IMR-90 (cell line): ENCODE measurements at regions not wholly inside any gene's neighbourhood (a gene's known extent, or its start where the extent isn't known, plus 50 kb on each side); places are given as distances from the start of the nearest gene placed in this dataset.

Source experiments
- ATAC-seq: fragments of 200-7000 bp; cut with Tn5 transposase; 2 replicates; pipeline ENCODE4 v1.9.1; 2020; ENCODE audit warnings: low read depth, mild to moderate bottlenecking, moderate library complexity
- BruUV-seq: library from RNA; stranded (reverse); fragments of 400-500 nt; replicated peaks from 2 replicates; lab custom pipeline; 2021; lab: Mats Ljungman, UMichigan
- CTCF ChIA-PET: fragments of 300-600 bp; formaldehyde crosslinking; extraction: SDS; loops from one replicate; lab custom pipeline; 2021; ENCODE audit warnings: antibody characterized with exemption; lab: Yijun Ruan, JAX
- POLR2A ChIA-PET: fragments of 300-600 bp; sonication (Branson Sonifier 250); formaldehyde crosslinking; loops from one replicate; lab custom pipeline; 2022; ENCODE audit warnings: antibody characterized with exemption; ENCODE audit not compliant: unreplicated experiment; lab: Charles Lee
- DNase-seq: peaks from one replicate; pipeline ENCODE4 v3.0.0; 2013
- H2AFZ ChIP-seq: replicated peaks from 2 replicates; pipeline ENCODE3; 2013; ENCODE audit warnings: low read length, mild to moderate bottlenecking; ENCODE audit not compliant: poor library complexity
- H2AK5ac ChIP-seq: 2 replicates; pipeline ENCODE4 v1.6.1; 2013; ENCODE audit warnings: low read depth, low read length, inconsistent platforms
- H2AK9ac ChIP-seq: replicated peaks from 2 replicates; pipeline ENCODE3; 2013; ENCODE audit warnings: mild to moderate bottlenecking, low read depth, low read length, moderate library complexity; ENCODE audit not compliant: poor library complexity
- H2BK120ac ChIP-seq: 2 replicates; pipeline ENCODE4 v1.6.1; 2013; ENCODE audit warnings: low read depth, low read length, inconsistent platforms
- H2BK15ac ChIP-seq: 3 replicates; pipeline ENCODE4 v1.6.1; 2013; ENCODE audit warnings: low read depth, low read length, inconsistent platforms
- H2BK20ac ChIP-seq: 2 replicates; pipeline ENCODE4 v1.6.1; 2013; ENCODE audit warnings: low read depth, mild to moderate bottlenecking, inconsistent platforms, low read length, moderate library complexity
- H2BK5ac ChIP-seq: 2 replicates; pipeline ENCODE4 v1.6.1; 2013; ENCODE audit warnings: mild to moderate bottlenecking, low read depth, low read length, inconsistent platforms; ENCODE audit not compliant: poor library complexity, severe bottlenecking
- H3K14ac ChIP-seq: replicated peaks from 2 replicates; pipeline ENCODE4 v1.6.1; 2013; ENCODE audit warnings: low read depth, low read length, inconsistent platforms
- H3K18ac ChIP-seq: 2 replicates; pipeline ENCODE4 v1.6.1; 2013; ENCODE audit warnings: low read depth, low read length, control low read depth
- H3K23ac ChIP-seq: 2 replicates; pipeline ENCODE4 v1.6.1; 2013; ENCODE audit warnings: low read depth, low read length, inconsistent platforms
- H3K27ac ChIP-seq: 2 replicates; pipeline ENCODE4 v1.5.1; 2013; ENCODE audit warnings: mild to moderate bottlenecking, control low read depth, low read length; ENCODE audit not compliant: insufficient read depth
- H3K27me3 ChIP-seq: 2 replicates; pipeline ENCODE4 v1.6.1; 2013; ENCODE audit warnings: low read length; ENCODE audit not compliant: control insufficient read depth, insufficient read depth
- H3K36me3 ChIP-seq: 2 replicates; pipeline ENCODE4 v1.6.1; 2013; ENCODE audit warnings: low read length, mixed read lengths; ENCODE audit not compliant: control insufficient read depth, insufficient read depth
- H3K4ac ChIP-seq: 2 replicates; pipeline ENCODE4 v1.6.1; 2013; ENCODE audit warnings: low read depth, low read length, inconsistent platforms
- H3K4me1 ChIP-seq: 2 replicates; pipeline ENCODE4 v1.6.1; 2013; ENCODE audit warnings: low read length, mixed read lengths; ENCODE audit not compliant: control insufficient read depth, insufficient read depth
- H3K4me2 ChIP-seq: 2 replicates; pipeline ENCODE4 v1.6.1; 2013; ENCODE audit warnings: low read depth, mild to moderate bottlenecking, control low read depth, low read length, moderate library complexity
- H3K4me3 ChIP-seq: 2 replicates; pipeline ENCODE4 v1.5.1; 2013; ENCODE audit warnings: low read depth, mild to moderate bottlenecking, control low read depth, low read length, moderate library complexity; ENCODE audit not compliant: insufficient read depth
- H3K56ac ChIP-seq: 2 replicates; pipeline ENCODE4 v1.6.1; 2013; ENCODE audit warnings: low read length, inconsistent platforms; ENCODE audit not compliant: insufficient read depth; ENCODE audit errors: extremely low read depth
- H3K79me1 ChIP-seq, 2 experiments: 2 replicates each; pipeline ENCODE4 v1.6.1; 2013; ENCODE audit warnings: low read length in 2 of 2, inconsistent platforms in 1 of 2, low read depth in 1 of 2
- H3K9ac ChIP-seq: 2 replicates; pipeline ENCODE4 v1.6.1; 2013; ENCODE audit warnings: low read depth, low read length, control low read depth
- H3K9me1 ChIP-seq: 2 replicates; pipeline ENCODE4 v1.6.1; 2013; ENCODE audit warnings: low read length, inconsistent platforms; ENCODE audit not compliant: insufficient read depth
- H3K9me3 ChIP-seq: 2 replicates; pipeline ENCODE4 v1.6.1; 2013; ENCODE audit warnings: low read length; ENCODE audit not compliant: control insufficient read depth, insufficient read depth
- H4K20me1 ChIP-seq: 2 replicates; pipeline ENCODE4 v1.6.1; 2013; ENCODE audit warnings: low read length, inconsistent platforms; ENCODE audit not compliant: insufficient read depth
- H4K5ac ChIP-seq: 2 replicates; pipeline ENCODE4 v1.6.1; 2013; ENCODE audit warnings: mild to moderate bottlenecking, low read depth, low read length, control low read depth
- H4K8ac ChIP-seq, 2 experiments: 2 replicates each; pipeline ENCODE4 v1.6.1; 2013; ENCODE audit warnings: low read depth in 2 of 2, low read length in 2 of 2, control low read depth in 1 of 2, inconsistent platforms in 1 of 2
- H4K91ac ChIP-seq: 2 replicates; pipeline ENCODE4 v1.6.1; 2013; ENCODE audit warnings: low read depth, low read length, inconsistent platforms; ENCODE audit not compliant: insufficient read depth
- CEBPB ChIP-seq: IDR thresholded peaks from 2 replicates; pipeline ENCODE4 v1.6.1; 2012; ENCODE audit warnings: low read depth, low read length, improper control_type of control experiment
- CHD1 ChIP-seq: IDR thresholded peaks from 2 replicates; pipeline ENCODE4 v1.6.1; 2012; ENCODE audit warnings: low read depth, low read length, improper control_type of control experiment
- FOS ChIP-seq: fragments of 150-350 bp; IDR thresholded peaks from 2 replicates; pipeline ENCODE4 v1.6.1; 2016; ENCODE audit warnings: low read depth, low read length
- MAFK ChIP-seq: IDR thresholded peaks from 2 replicates; pipeline ENCODE4 v1.6.1; 2012; ENCODE audit warnings: low read depth, low read length, improper control_type of control experiment
- MAZ ChIP-seq: IDR thresholded peaks from 2 replicates; pipeline ENCODE4 v1.6.1; 2012; ENCODE audit warnings: low read depth, mild to moderate bottlenecking, low read length, improper control_type of control experiment, moderate library complexity, borderline replicate concordance
- MXI1 ChIP-seq: IDR thresholded peaks from 2 replicates; pipeline ENCODE4 v1.6.1; 2012; ENCODE audit warnings: low read depth, mild to moderate bottlenecking, low read length, moderate library complexity, borderline replicate concordance
- NFE2L2 ChIP-seq: fragments of 150-350 bp; IDR thresholded peaks from 2 replicates; pipeline ENCODE4 v1.6.1; 2016; ENCODE audit warnings: low read depth, mild to moderate bottlenecking, low read length
- POLR2A ChIP-seq: IDR thresholded peaks from 2 replicates; pipeline ENCODE4 v1.6.1; 2012; ENCODE audit warnings: mild to moderate bottlenecking, low read depth, low read length
- RAD21 ChIP-seq: IDR thresholded peaks from 2 replicates; pipeline ENCODE4 v1.6.1; 2012; ENCODE audit warnings: low read length, improper control_type of control experiment
- RCOR1 ChIP-seq: IDR thresholded peaks from 2 replicates; pipeline ENCODE4 v1.6.1; 2012; ENCODE audit warnings: mild to moderate bottlenecking, low read length, improper control_type of control experiment; ENCODE audit not compliant: insufficient replicate concordance
- RFX5 ChIP-seq: IDR thresholded peaks from 2 replicates; pipeline ENCODE4 v1.8.0; 2012; ENCODE audit warnings: low read depth, mild to moderate bottlenecking, low read length, moderate library complexity
- SMC3 ChIP-seq: fragments of 150-350 bp; IDR thresholded peaks from 2 replicates; pipeline ENCODE4 v1.6.1; 2016; ENCODE audit warnings: low read depth, mild to moderate bottlenecking, antibody characterized with exemption, low read length, moderate library complexity
- WGBS, 2 experiments: methylation state at CpG; one replicate each; pipeline versions ENCODE4 v1.1.5 to v1.1.7; 2013; ENCODE audit warnings: missing lambda C conversion rate in 2 of 2; ENCODE audit not compliant: insufficient read length in 1 of 2; ENCODE audit errors: extremely low coverage in 2 of 2; 5-methylcytosine and 5-hydroxymethylcytosine counted together
- dilution Hi-C: fragments of 300-500 bp; cut with HindIII; formaldehyde crosslinking; loops from one replicate; pipeline ENCODE4 v1.14.3; 2018; ENCODE audit warnings: low sequenced_read_pairs; ENCODE audit not compliant: unreplicated experiment
- in situ Hi-C: fragments of 300-500 bp; cut with MboI; formaldehyde crosslinking; loops from 3 replicates; pipeline ENCODE4 v1.14.3; 2019; ENCODE audit warnings: low sequenced_read_pairs, inconsistent platforms, mixed read lengths
- intact Hi-C: fragments of 100-400 bp; cut with micrococcal nuclease; formaldehyde crosslinking; loops from 2 replicates; pipeline ENCODE4 v1.10.0; 2022
- TF ChIP-seq, protein P1 (sequence below): fragments of 150-350 bp; IDR thresholded peaks from 2 replicates; pipeline ENCODE4 v1.6.1; 2017; ENCODE audit warnings: mild to moderate bottlenecking, antibody characterized with exemption, low read length, low read depth
- TF ChIP-seq, protein P2 (sequence below): conservative IDR thresholded peaks from 2 replicates; pipeline ENCODE4 v1.5.1; 2012; ENCODE audit warnings: mild to moderate bottlenecking, low read depth, low read length, improper control_type of control experiment

DNA sequence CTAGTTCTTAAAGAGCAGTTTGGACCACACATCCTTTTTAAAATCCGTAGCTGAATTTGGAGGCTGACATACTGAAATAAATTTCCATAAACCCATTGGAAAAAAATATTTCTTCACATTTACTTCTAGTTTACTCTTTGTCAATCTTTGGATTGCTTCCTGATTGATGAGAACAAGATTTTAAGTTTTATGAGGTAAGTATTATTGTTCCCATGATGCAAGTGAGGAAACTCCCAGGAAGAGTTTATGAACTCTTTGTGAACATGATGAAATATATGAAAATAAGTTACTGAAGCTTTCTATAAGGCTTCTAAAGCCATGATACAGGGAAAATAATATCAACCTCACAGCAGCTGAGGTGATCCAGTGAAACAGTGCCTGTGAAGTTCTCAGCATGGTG is 320.0 kb downstream of the GJA1 start:
- POLR2A ChIA-PET = no interaction called here
- no TSS peak for BruUV-seq
- ATAC-seq = no peak

More for the DNA sequence above, 320.0 kb downstream of the GJA1 start:
- Histone ChIP-seq H3K18ac (no peak overlapping the region), H4K5ac (no peak overlapping the region), H2BK15ac (no peak overlapping the region), H3K79me1 (no peaks in the 10 kb centered on the region), H4K20me1 (no peaks in the 10 kb centered on the region), H3K36me3 (no peaks in the 10 kb centered on the region), H2BK20ac (no peak overlapping the region), H3K23ac (no peak overlapping the region), H2BK5ac (no peak overlapping the region), H3K9ac (no peak overlapping the region), H3K14ac (no peak overlapping the region; the same call in 1 of the 2 replicates), H2AFZ (no peak overlapping the region), H3K27me3 (no peaks in the 10 kb centered on the region), H3K9me1 (no peaks in the 10 kb centered on the region), H3K4me2 (no peak overlapping the region), H2AK5ac (no peak overlapping the region), H3K4me3 (no peak overlapping the region), H2BK120ac (no peak overlapping the region), H4K91ac (no peak overlapping the region), H3K4ac (no peak overlapping the region), H2AK9ac (no peak overlapping the region), H4K8ac (no peak overlapping the region), H3K4me1 (no peaks in the 10 kb centered on the region), H3K27ac (no peak overlapping the region), H3K9me3 (no peaks in the 10 kb centered on the region), H3K56ac (no peak overlapping the region)
- dilution Hi-C loops (no loop called here), intact Hi-C loops (no loop called here), in situ Hi-C loops (no loop called here)
- no peak for DNase-seq
- WGBS, 2 experiments = no CpG with 5 or more reads among the region's 1 CpG
- TF ChIP-seq FOS = no peak
- no peak for TF ChIP-seq MXI1
- no peak for TF ChIP-seq NFE2L2
- no peak for TF ChIP-seq CEBPB
- no peak for TF ChIP-seq POLR2A
- TF ChIP-seq, protein P1, sequence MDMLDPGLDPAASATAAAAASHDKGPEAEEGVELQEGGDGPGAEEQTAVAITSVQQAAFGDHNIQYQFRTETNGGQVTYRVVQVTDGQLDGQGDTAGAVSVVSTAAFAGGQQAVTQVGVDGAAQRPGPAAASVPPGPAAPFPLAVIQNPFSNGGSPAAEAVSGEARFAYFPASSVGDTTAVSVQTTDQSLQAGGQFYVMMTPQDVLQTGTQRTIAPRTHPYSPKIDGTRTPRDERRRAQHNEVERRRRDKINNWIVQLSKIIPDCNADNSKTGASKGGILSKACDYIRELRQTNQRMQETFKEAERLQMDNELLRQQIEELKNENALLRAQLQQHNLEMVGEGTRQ = no peak
- no peak for TF ChIP-seq SMC3
- TF ChIP-seq RAD21 = no peak
- TF ChIP-seq, protein P2, sequence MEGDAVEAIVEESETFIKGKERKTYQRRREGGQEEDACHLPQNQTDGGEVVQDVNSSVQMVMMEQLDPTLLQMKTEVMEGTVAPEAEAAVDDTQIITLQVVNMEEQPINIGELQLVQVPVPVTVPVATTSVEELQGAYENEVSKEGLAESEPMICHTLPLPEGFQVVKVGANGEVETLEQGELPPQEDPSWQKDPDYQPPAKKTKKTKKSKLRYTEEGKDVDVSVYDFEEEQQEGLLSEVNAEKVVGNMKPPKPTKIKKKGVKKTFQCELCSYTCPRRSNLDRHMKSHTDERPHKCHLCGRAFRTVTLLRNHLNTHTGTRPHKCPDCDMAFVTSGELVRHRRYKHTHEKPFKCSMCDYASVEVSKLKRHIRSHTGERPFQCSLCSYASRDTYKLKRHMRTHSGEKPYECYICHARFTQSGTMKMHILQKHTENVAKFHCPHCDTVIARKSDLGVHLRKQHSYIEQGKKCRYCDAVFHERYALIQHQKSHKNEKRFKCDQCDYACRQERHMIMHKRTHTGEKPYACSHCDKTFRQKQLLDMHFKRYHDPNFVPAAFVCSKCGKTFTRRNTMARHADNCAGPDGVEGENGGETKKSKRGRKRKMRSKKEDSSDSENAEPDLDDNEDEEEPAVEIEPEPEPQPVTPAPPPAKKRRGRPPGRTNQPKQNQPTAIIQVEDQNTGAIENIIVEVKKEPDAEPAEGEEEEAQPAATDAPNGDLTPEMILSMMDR = no peak
- TF ChIP-seq RCOR1 = no peak
- TF ChIP-seq CHD1 = no peak
- no peak for TF ChIP-seq MAFK
- TF ChIP-seq MAZ = no peak
- TF ChIP-seq RFX5 = no peak
- CTCF ChIA-PET = interaction anchor here (0.6 to 0.8 kb wide), 3 partner anchors 11 to 207 kb away, joined by 3 to 4 read pairs (median 3); no protein-coding TSS in a partner anchor
